ENCODE measurements at regions not wholly inside any gene's neighbourhood (a gene's known extent, or its start where the extent isn't known, plus 50 kb on each side); places are given as distances from the start of the nearest gene placed in this dataset.
A peak's percentile ranks its signal among the peaks of the same experiment; 100 is the strongest.
"Not testable (repeated sequence)": the region's sequence is repeated elsewhere in the genome, so short reads cannot be mapped to it uniquely, and the experiment has no call there.

- DNase-seq (ENCODE audit: low read depth, low spot score) = not testable (repeated sequence)
Observed at GRCh38 chr5:11392-11791, 80.6 kb upstream of the PLEKHG4B start.

DNA sequence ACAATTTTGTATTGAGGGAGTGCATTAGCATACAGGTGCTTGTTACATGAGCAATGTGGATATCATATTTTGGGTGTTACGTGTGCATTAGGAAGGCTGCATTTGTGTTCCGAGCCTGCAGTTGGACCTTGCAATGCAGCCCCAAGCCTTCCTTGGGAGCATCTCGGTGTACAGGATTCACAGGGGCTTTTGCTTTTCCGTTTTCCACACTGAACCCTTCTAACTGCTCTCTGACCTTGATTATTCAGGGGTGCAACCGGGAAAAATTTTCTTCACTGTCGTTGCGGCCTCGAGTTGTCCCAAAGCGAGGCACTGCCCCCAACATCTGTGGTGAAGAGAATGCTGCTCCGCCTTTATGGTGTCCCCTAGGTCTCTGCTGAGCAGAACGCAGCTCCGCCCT lies 80.1 kb upstream of the PLEKHG4B start:
- in situ Hi-C loops (cut with HindIII; ENCODE audit: low sequenced_read_pairs) = no loop called here
- no peak overlapping the region for H3K4me3 ChIP-seq (ENCODE audit: low read depth, low read length)
- TF ChIP-seq, protein P1, sequence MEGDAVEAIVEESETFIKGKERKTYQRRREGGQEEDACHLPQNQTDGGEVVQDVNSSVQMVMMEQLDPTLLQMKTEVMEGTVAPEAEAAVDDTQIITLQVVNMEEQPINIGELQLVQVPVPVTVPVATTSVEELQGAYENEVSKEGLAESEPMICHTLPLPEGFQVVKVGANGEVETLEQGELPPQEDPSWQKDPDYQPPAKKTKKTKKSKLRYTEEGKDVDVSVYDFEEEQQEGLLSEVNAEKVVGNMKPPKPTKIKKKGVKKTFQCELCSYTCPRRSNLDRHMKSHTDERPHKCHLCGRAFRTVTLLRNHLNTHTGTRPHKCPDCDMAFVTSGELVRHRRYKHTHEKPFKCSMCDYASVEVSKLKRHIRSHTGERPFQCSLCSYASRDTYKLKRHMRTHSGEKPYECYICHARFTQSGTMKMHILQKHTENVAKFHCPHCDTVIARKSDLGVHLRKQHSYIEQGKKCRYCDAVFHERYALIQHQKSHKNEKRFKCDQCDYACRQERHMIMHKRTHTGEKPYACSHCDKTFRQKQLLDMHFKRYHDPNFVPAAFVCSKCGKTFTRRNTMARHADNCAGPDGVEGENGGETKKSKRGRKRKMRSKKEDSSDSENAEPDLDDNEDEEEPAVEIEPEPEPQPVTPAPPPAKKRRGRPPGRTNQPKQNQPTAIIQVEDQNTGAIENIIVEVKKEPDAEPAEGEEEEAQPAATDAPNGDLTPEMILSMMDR (IDR thresholded peaks at IDR 0.05; ENCODE audit: low read depth, low read length) = no peak
- peak; percentile 13 for DNase-seq (ENCODE audit: low read depth, low spot score)

More at GRCh38 chr5:11392-11791, 80.6 kb upstream of the PLEKHG4B start:
- H3K4me3 ChIP-seq (ENCODE audit: low read depth, low read length); in situ Hi-C loops (cut with HindIII; ENCODE audit: low sequenced_read_pairs): not testable (repeated sequence)

DNA sequence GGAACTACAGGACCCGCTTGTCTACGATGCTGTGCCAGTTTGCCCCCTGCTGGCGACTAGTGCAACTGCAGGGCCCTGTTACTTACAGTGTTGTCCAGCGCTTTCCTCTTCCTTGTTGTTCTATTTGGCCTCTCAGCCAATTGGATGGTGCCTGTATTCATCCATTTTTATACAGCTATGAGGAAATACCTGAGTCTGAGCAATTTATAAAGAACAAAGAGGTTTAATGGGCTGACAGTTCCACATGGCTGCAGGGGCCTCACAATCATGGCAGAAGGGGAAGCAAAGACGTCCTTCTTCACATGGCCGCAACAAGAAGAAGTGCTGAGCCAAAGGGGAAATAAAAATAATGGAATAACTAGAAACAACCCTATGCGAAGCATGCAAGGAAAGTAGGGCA lies 78.7 kb upstream of the PLEKHG4B start:
- TF ChIP-seq, protein P1 (IDR thresholded peaks at IDR 0.05; ENCODE audit: low read depth, low read length) = no peak
- H3K4me3 ChIP-seq (ENCODE audit: low read depth, low read length) = no peak overlapping the region
- no peak for DNase-seq (ENCODE audit: low read depth, low spot score)
- in situ Hi-C loops (cut with HindIII; ENCODE audit: low sequenced_read_pairs) = no loop called here

GRCh38 chr5:14676-15075 lies 77.3 kb upstream of the PLEKHG4B start:
- DNase-seq (ENCODE audit: low read depth, low spot score) = peak; percentile 10
- H3K4me3 ChIP-seq (ENCODE audit: low read depth, low read length); in situ Hi-C loops (cut with HindIII; ENCODE audit: low sequenced_read_pairs): not testable (repeated sequence)

DNA sequence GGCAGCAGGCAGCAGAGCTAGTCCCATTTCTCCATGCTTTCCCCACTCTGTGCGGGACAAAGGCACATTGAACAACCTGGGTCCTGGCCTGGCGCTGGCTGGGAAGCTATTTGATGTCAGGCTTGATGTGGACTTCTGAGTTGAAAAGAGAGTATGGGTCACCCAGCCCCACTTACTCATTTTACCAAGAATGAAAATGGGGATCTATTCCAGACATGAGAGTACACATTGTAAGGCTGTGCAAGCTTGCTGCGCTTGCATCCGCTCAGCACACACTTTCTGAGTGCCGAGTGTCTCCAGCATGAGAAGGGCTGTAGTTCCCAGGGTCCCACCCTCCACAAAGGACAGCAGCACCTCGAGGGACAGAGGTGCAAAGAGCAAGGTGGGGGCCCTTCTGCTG lies 71.7 kb upstream of the PLEKHG4B start:
- DNase-seq (ENCODE audit: low read depth, low spot score); H3K4me3 ChIP-seq (ENCODE audit: low read depth, low read length); in situ Hi-C loops (cut with HindIII; ENCODE audit: low sequenced_read_pairs): not testable (repeated sequence)

DNA sequence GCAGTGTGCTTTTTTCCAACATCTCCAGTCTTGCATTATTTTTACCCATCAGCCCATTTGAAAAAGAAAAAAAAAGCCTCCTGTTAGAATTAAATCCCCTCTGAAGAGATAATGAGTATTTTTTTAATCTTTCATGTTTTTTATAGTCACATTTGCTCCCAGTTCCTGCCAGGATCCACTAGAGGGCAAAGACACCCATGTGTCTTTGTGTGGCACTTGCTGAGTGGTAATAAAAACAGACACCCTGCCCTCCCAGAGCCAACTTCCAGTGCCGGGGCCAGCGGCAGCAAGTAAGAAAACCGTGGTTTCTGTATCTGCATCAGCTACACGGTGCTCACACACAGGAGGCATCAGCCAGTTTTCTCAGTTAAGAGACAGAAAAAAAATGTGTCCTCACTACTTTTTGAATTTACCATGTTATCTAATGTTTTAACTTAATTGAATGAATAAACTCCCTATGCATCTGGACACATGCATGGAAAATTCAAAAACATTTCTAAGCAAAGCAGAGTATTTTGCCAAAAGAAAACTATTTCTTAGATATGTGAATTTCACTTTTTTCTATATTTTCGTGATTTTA lies 70.2 kb upstream of the PLEKHG4B start:
- DNase-seq (ENCODE audit: low read depth, low spot score) = peak; percentile 9
- H3K4me3 ChIP-seq (ENCODE audit: low read depth, low read length) = no peak overlapping the region
- in situ Hi-C loops (cut with HindIII; ENCODE audit: low sequenced_read_pairs) = no loop called here
- TF ChIP-seq, protein P1 (IDR thresholded peaks at IDR 0.05; ENCODE audit: low read depth, low read length) = peak; percentile 58

DNA sequence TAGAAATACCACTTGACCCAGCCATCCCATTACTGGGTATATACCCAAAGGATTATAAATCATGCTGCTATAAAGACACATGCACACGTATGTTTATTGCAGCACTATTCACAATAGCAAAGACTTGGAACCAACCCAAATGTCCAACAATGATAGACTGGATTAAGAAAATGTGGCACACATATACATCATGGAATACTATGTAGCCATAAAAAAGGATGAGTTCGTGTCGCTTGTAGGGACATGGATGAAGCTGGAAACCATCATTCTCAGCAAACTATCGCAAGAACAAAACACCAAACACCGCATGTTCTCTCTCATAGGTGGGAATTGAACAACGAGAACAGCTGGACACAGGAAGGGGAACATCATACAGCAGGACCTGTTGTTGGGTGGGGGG lies 68.1 kb upstream of the PLEKHG4B start:
- H3K4me3 ChIP-seq (ENCODE audit: low read depth, low read length); DNase-seq (ENCODE audit: low read depth, low spot score); in situ Hi-C loops (cut with HindIII; ENCODE audit: low sequenced_read_pairs): not testable (repeated sequence)

DNA sequence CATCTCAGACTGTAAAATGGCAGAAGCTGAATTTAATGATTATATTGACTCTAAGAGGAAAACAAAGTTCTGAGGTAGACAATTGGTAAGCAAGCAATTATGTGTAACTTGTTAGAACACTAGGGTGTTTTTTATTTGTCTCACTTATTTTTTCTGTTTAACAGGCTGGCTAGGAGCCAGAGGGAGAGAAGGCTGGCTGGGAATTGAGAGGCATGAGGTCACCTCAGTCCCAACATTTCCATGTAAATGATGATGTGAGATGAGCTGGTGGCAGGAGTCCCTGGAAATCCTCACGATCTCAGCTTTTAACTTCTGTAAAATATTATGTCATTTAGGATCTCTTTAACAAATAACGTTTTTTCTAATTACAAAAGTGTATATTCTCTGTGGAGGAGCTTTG lies 66.9 kb upstream of the PLEKHG4B start:
- in situ Hi-C loops (cut with HindIII; ENCODE audit: low sequenced_read_pairs); H3K4me3 ChIP-seq (ENCODE audit: low read depth, low read length); DNase-seq (ENCODE audit: low read depth, low spot score): not testable (repeated sequence)

- TF ChIP-seq, protein P1 (IDR thresholded peaks at IDR 0.05; ENCODE audit: low read depth, low read length) = no peak
- in situ Hi-C loops (cut with HindIII; ENCODE audit: low sequenced_read_pairs) = no loop called here
- no peak for DNase-seq (ENCODE audit: low read depth, low spot score)
- H3K4me3 ChIP-seq (ENCODE audit: low read depth, low read length) = no peak overlapping the region
Observed at GRCh38 chr5:30131-30530, 61.8 kb upstream of the PLEKHG4B start.

DNA sequence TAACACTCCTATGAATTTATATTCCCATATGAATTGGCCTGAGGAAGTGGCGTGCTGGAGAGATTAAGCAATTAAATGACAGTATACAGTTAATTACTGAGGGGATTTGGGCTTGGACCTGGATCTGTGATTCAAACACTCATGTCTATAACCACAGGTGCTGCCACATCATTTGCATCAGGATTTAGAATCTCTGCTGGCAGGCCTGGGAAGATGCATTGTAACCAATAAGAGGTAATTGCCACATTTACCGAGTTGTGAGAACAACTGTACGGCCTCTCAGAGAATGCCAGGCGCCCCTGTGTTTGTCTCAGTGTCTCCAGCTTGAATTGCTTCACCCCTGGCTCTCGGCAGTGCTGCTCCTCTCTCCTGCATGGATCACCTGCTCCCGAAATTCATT lies 61.4 kb upstream of the PLEKHG4B start:
- in situ Hi-C loops (cut with HindIII; ENCODE audit: low sequenced_read_pairs); DNase-seq (ENCODE audit: low read depth, low spot score); H3K4me3 ChIP-seq (ENCODE audit: low read depth, low read length): not testable (repeated sequence)
